GM12875 (cell line): ENCODE measurements at regions not wholly inside any gene's neighbourhood (a gene's known extent, or its start where the extent isn't known, plus 50 kb on each side); places are given as distances from the start of the nearest gene placed in this dataset.

Experiments
- H3K4me3 ChIP-seq: one replicate; pipeline ENCODE4 v1.5.1; 2011; ENCODE audit warnings: low read depth, low read length, control low read depth
- TF ChIP-seq, protein P1 (sequence below): IDR thresholded peaks from 2 replicates; pipeline ENCODE4 v1.5.1; 2011; ENCODE audit warnings: low read depth, mild to moderate bottlenecking, control low read depth, inconsistent platforms, low read length, moderate library complexity, borderline replicate concordance; ENCODE audit not compliant: insufficient read depth

DNA sequence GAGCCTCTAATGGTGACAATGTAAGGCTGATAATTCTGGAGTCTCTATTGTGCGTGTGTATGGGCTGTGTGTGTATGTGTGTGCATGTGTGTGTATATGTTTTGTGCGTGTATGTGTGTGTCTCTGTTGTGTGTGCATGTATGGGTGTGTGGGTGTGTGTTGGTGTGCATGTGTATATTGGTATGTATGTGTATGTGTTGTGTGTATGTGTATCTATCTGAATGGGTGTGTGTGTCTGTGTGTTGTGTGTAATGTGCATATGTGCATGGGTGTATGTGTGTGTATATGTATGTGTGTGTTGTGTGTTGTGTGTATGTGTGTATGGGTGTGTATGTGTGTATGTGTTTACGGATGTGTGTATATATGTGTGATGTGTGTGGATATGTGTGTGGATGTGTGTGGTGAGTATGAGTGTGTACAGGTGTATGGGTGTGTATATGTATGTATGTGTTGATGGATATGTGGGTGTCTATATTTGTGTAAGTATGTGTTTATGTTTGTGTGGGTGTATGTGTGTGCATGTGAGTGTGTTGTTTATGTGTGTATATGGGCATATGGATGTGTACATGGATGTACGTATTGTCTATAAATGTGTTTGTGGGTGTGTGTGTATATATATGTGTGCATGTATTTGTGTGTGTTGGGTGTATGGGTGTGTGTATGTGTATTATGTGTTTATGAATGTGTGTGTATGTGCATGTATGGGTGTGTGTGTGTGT, 366.7 kb downstream of the UQCRFS1 start:
- TF ChIP-seq, protein P1, sequence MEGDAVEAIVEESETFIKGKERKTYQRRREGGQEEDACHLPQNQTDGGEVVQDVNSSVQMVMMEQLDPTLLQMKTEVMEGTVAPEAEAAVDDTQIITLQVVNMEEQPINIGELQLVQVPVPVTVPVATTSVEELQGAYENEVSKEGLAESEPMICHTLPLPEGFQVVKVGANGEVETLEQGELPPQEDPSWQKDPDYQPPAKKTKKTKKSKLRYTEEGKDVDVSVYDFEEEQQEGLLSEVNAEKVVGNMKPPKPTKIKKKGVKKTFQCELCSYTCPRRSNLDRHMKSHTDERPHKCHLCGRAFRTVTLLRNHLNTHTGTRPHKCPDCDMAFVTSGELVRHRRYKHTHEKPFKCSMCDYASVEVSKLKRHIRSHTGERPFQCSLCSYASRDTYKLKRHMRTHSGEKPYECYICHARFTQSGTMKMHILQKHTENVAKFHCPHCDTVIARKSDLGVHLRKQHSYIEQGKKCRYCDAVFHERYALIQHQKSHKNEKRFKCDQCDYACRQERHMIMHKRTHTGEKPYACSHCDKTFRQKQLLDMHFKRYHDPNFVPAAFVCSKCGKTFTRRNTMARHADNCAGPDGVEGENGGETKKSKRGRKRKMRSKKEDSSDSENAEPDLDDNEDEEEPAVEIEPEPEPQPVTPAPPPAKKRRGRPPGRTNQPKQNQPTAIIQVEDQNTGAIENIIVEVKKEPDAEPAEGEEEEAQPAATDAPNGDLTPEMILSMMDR, result no peak
- H3K4me3 ChIP-seq, result no peak overlapping the region

DNA sequence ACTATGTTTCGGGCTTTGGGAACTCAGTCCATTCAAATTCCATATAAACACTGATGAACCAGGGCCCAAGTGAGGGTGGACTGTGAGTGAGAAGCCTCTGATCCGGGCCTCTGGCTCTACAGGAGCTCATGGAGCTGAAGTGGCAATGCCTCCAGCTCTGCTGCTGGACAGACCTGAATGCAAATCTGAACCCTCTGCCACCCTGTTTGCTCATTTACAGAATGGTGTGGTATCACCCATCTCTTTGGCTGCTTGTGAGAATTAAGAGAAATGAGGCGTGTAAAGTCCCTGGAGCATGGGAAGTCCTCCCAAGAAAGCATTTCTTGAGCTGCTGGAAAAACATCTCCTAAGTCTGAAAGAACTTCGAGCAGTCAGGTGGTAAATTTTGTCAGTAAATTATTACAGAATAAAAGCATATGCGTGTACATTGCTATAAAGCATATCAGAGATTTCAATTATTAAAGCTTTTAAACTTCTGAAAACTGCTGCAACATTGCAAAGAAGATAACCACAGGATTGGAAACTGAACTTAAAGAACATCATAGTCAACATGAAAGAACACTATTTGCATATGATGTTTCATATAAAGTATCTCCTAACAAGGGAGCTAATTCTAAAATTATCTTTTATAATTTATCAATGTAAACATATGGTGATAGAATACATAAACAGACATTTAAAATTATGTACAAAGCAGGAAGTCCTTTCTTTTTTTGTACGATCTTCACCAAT, 369.0 kb downstream of the UQCRFS1 start:
- TF ChIP-seq, protein P1, result no peak
- no peak overlapping the region for H3K4me3 ChIP-seq

DNA sequence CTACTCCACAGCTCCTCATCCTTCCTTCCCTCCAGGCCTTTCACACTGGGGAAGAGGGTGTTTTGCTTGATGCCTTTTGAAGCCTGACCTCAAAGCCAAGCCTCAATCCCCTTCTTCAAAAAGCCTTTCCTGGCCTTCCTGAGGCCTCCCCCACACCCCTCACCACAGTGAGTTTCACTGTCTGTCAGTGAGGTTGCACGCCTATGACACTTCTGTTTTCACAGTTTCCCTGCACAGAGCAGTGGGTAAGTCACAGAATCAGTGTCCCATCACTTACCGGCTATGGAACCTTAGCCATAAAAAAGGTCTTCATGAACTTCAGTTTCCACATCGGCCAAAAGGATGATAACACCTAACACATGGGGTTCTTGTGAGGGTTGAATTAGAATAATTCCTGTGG, 371.4 kb downstream of the UQCRFS1 start:
- no peak overlapping the region for H3K4me3 ChIP-seq
- TF ChIP-seq, protein P1, result no peak

DNA sequence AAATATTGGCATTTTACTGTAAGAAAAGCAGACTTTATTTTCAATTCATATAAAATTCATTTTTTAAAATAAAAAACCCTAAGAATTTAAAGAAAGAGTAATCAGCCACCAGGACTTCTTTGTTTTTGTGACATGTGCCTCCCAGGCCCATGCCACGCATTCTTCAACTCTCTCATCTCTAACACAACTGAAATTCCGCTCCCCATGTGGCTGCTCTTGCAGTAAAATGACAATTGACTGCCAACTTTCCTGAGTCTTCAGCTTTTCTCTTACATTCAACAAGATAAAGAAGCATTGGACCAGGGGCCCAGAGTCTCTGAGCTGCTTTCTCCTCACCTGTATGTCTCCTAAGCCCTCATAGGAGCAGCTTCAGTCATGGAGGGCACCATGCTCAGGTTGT, 372.1 kb downstream of the UQCRFS1 start:
- no peak overlapping the region for H3K4me3 ChIP-seq
- TF ChIP-seq, protein P1, result no peak

DNA sequence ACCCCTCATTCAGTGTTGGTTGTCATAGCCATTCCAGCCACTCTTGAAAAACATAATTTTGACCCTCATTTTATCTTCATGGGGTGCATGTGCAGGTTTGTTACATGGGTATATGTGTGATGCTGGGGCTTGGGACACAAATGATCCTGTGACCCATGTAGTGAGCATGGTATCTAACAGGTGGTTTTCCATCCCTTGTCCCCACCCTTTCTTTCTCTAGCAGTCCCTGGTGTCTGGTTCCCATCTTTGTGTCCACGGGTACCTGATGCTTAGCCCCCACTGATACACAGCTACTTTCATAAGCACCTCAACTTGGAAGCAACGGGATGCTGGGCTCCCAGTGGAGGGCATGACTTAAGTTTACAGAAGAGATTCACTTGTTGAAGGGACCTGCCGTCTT, 373.5 kb downstream of the UQCRFS1 start:
- TF ChIP-seq, protein P1, result no peak
- no peak overlapping the region for H3K4me3 ChIP-seq

DNA sequence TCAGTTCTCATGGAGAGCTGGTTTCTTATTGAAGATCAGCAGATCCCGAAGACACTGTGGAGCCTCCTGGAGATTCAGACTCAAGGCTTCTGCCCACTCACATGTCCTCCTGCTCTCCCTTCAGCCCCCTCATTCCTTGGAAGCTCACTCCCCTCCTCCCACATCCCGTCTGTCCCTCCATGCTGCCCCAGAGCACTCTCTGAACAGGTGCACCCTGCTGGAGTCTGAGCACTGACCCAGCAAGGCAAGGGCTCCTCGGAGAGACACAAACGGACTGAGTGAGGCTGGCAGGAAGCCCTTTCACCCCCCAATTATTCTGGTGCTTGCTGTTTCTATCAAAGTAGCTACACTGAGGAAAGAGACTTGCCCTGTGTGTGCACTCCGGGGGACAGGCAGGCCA, 374.0 kb downstream of the UQCRFS1 start:
- TF ChIP-seq, protein P1, result no peak
- H3K4me3 ChIP-seq, result no peak overlapping the region

DNA sequence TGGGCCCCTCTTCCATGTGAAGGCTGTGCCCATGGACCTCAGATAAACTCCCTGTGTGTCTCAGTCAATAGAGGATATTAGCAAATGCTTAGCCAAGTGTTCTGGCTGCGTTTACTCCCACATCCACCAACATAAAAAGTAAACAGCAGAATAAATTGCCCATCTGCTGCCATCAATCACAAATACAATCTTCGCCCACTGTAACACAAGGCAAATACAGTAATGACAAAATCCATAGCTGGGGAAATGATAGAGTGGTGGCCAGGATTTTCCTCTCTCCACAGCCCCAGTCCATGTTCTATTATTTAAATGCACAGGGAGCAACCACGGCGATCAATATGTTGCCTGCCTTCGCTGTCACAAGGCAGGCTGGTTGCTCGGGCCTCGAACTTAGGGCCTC, 376.5 kb downstream of the UQCRFS1 start:
- TF ChIP-seq, protein P1, result no peak
- no peak overlapping the region for H3K4me3 ChIP-seq
